ENCODE measurements at regions not wholly inside any gene's neighbourhood (a gene's known extent, or its start where the extent isn't known, plus 50 kb on each side); places are given as distances from the start of the nearest gene placed in this dataset.

DNA sequence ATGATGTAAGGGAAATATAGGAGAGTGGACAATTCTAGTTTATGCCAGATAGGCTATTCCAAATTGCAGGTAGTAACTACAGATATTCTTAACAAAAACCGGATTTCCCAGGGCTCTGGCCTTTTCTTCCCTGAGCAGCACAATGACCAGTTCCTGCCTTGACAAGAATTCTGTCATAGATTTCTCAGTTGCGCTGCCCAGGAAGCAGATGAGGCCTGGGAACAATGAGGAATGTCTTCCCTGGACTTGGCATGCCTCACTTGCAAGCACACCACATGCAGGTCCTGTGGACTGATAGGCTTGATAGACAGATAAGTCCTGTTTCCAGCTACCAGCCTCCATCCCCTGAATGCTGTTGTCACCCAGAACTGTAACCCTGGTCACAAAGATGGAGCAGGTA, 174.5 kb upstream of the PRSS58 start (continued):
- TF ChIP-seq, protein P1, sequence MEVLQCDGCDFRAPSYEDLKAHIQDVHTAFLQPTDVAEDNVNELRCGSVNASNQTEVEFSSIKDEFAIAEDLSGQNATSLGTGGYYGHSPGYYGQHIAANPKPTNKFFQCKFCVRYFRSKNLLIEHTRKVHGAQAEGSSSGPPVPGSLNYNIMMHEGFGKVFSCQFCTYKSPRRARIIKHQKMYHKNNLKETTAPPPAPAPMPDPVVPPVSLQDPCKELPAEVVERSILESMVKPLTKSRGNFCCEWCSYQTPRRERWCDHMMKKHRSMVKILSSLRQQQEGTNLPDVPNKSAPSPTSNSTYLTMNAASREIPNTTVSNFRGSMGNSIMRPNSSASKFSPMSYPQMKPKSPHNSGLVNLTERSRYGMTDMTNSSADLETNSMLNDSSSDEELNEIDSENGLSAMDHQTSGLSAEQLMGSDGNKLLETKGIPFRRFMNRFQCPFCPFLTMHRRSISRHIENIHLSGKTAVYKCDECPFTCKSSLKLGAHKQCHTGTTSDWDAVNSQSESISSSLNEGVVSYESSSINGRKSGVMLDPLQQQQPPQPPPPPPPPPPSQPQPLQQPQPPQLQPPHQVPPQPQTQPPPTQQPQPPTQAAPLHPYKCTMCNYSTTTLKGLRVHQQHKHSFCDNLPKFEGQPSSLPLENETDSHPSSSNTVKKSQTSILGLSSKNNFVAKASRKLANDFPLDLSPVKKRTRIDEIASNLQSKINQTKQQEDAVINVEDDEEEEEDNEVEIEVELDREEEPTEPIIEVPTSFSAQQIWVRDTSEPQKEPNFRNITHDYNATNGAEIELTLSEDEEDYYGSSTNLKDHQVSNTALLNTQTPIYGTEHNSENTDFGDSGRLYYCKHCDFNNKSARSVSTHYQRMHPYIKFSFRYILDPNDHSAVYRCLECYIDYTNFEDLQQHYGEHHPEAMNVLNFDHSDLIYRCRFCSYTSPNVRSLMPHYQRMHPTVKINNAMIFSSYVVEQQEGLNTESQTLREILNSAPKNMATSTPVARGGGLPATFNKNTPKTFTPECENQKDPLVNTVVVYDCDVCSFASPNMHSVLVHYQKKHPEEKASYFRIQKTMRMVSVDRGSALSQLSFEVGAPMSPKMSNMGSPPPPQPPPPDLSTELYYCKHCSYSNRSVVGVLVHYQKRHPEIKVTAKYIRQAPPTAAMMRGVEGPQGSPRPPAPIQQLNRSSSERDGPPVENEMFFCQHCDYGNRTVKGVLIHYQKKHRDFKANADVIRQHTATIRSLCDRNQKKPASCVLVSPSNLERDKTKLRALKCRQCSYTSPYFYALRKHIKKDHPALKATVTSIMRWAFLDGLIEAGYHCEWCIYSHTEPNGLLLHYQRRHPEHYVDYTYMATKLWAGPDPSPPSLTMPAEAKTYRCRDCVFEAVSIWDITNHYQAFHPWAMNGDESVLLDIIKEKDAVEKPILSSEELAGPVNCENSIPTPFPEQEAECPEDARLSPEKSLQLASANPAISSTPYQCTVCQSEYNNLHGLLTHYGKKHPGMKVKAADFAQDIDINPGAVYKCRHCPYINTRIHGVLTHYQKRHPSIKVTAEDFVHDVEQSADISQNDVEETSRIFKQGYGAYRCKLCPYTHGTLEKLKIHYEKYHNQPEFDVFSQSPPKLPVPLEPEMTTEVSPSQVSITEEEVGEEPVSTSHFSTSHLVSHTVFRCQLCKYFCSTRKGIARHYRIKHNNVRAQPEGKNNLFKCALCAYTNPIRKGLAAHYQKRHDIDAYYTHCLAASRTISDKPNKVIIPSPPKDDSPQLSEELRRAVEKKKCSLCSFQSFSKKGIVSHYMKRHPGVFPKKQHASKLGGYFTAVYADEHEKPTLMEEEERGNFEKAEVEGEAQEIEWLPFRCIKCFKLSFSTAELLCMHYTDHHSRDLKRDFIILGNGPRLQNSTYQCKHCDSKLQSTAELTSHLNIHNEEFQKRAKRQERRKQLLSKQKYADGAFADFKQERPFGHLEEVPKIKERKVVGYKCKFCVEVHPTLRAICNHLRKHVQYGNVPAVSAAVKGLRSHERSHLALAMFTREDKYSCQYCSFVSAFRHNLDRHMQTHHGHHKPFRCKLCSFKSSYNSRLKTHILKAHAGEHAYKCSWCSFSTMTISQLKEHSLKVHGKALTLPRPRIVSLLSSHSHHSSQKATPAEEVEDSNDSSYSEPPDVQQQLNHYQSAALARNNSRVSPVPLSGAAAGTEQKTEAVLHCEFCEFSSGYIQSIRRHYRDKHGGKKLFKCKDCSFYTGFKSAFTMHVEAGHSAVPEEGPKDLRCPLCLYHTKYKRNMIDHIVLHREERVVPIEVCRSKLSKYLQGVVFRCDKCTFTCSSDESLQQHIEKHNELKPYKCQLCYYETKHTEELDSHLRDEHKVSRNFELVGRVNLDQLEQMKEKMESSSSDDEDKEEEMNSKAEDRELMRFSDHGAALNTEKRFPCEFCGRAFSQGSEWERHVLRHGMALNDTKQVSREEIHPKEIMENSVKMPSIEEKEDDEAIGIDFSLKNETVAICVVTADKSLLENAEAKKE (CRISPR knock-in tag; IDR thresholded peaks at IDR 0.05), result no peak
- TF ChIP-seq, protein P2, sequence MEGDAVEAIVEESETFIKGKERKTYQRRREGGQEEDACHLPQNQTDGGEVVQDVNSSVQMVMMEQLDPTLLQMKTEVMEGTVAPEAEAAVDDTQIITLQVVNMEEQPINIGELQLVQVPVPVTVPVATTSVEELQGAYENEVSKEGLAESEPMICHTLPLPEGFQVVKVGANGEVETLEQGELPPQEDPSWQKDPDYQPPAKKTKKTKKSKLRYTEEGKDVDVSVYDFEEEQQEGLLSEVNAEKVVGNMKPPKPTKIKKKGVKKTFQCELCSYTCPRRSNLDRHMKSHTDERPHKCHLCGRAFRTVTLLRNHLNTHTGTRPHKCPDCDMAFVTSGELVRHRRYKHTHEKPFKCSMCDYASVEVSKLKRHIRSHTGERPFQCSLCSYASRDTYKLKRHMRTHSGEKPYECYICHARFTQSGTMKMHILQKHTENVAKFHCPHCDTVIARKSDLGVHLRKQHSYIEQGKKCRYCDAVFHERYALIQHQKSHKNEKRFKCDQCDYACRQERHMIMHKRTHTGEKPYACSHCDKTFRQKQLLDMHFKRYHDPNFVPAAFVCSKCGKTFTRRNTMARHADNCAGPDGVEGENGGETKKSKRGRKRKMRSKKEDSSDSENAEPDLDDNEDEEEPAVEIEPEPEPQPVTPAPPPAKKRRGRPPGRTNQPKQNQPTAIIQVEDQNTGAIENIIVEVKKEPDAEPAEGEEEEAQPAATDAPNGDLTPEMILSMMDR (conservative IDR thresholded peaks at IDR 0.05; ENCODE audit: low read depth in 2 of 2), result no peak
- no peak for TF ChIP-seq CREB1 (CRISPR knock-in tag; IDR thresholded peaks at IDR 0.05; ENCODE audit: low read depth)

DNA sequence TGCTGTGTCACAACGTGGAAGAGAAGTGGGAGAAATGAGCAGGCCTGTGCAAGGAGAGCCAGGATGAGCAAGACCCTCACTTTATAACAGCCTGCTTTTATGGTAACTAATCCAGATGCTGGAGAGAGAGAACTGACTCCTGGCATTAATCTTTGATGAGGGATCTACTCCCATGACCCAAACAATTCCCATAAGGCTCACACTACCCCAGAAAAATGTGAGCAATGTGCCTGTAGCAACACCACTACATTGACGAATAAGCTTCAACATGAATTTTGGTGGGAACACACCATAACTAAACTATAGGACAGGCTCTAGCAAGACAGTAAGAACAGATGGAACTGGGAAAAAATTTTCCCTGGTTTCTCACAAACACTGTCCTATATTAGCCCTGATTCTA, 173.6 kb upstream of the PRSS58 start:
- H3K36me3 Mint-ChIP-seq (ENCODE audit: low read depth), result no peaks in the 10 kb centered on the region
- H3K4me1 Mint-ChIP-seq, result no peaks in the 10 kb centered on the region; the same call in 1 of the 3 replicates
- no peak overlapping the region for H3K4me2 ChIP-seq

More for the DNA sequence above, 173.6 kb upstream of the PRSS58 start:
- no peak for TF ChIP-seq POLR2AphosphoS5 (IDR thresholded peaks at IDR 0.05; ENCODE audit: low read depth)
- Histone ChIP-seq H3K27ac (ENCODE audit: low read depth) (no peak overlapping the region), H3K4me1 (ENCODE audit: insufficient read depth) (no peaks in the 10 kb centered on the region), H3K79me2 (replicated peaks; ENCODE audit: insufficient read depth) (no peaks in the 10 kb centered on the region), H2AFZ (peak overlapping the region; percentile 47; the same call in 1 of the 2 replicates), H4K20me1 (replicated peaks; ENCODE audit: insufficient read depth) (no peaks in the 10 kb centered on the region), H3K9me2 (ENCODE audit: insufficient read depth) (no peaks in the 10 kb centered on the region), H3K4me3 (no peak overlapping the region), H3K36me3 (ENCODE audit: insufficient read depth) (no peaks in the 10 kb centered on the region), H3K27me3 (ENCODE audit: insufficient read depth) (no peaks in the 10 kb centered on the region), H3F3A (replicated peaks; ENCODE audit: low read depth) (no peaks in the 10 kb centered on the region)
- no peak overlapping the region for H3K4me3 Mint-ChIP-seq
- H3K27me3 Mint-ChIP-seq (ENCODE audit: insufficient read depth, low read depth, poor library complexity), result peaks cover 1% of the 10 kb centered on the region
- DNase-seq (ENCODE audit: low spot score) (no peak), ATAC-seq (no peak)
- no peak overlapping the region for H3K27ac Mint-ChIP-seq
- no peaks in the 10 kb centered on the region for H3K9me3 Mint-ChIP-seq

Measured in GM23338 (cell line).